Kidney epithelial cell (primary cell): ENCODE measurements at regions not wholly inside any gene's neighbourhood (a gene's known extent, or its start where the extent isn't known, plus 50 kb on each side); places are given as distances from the start of the nearest gene placed in this dataset.

Source experiments
- DNase-seq: peaks from one replicate; pipeline ENCODE4 v3.0.0-alpha.2; 2010; ENCODE audit warnings: low read depth
- H3K27me3 ChIP-seq: 2 replicates; pipeline ENCODE4 v1.6.0; 2011; ENCODE audit warnings: low read length; ENCODE audit not compliant: control insufficient read depth, insufficient read depth
- H3K36me3 ChIP-seq: 2 replicates; pipeline ENCODE4 v1.5.1; 2011; ENCODE audit warnings: low read length; ENCODE audit not compliant: control insufficient read depth, insufficient read depth
- H3K4me3 ChIP-seq: 2 replicates; pipeline ENCODE4 v1.5.1; 2011; ENCODE audit warnings: low read depth, mild to moderate bottlenecking, control low read depth, low read length
- TF ChIP-seq, protein P1 (sequence below): IDR thresholded peaks from 2 replicates; pipeline ENCODE4 v1.5.1; 2011; ENCODE audit warnings: mild to moderate bottlenecking, moderate library complexity, low read length, control low read depth, inconsistent platforms; ENCODE audit not compliant: insufficient read depth, poor library complexity, severe bottlenecking

DNA sequence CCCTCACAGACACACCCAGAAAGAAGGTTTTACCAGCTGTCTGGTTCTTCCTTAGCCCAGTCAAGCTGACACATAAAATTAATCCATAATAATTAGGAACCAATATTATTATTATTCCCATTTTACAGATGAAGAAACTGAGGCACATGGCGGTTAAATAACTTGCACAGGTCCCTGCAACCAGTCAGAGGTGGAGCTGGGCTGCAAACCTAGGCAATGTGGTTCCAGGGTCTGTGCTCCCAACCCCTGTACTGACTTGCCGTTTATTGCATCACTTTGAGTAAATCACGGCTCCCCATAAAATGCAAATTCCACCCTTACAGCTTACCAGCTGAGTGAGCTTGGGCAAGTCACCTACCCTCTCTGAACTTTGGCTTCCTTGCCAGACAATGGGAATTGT is 179.2 kb upstream of the POU3F1 start:
- TF ChIP-seq, protein P1, sequence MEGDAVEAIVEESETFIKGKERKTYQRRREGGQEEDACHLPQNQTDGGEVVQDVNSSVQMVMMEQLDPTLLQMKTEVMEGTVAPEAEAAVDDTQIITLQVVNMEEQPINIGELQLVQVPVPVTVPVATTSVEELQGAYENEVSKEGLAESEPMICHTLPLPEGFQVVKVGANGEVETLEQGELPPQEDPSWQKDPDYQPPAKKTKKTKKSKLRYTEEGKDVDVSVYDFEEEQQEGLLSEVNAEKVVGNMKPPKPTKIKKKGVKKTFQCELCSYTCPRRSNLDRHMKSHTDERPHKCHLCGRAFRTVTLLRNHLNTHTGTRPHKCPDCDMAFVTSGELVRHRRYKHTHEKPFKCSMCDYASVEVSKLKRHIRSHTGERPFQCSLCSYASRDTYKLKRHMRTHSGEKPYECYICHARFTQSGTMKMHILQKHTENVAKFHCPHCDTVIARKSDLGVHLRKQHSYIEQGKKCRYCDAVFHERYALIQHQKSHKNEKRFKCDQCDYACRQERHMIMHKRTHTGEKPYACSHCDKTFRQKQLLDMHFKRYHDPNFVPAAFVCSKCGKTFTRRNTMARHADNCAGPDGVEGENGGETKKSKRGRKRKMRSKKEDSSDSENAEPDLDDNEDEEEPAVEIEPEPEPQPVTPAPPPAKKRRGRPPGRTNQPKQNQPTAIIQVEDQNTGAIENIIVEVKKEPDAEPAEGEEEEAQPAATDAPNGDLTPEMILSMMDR, result no peak
- DNase-seq, result no peak
- H3K27me3 ChIP-seq, result no peaks in the 10 kb centered on the region
- no peaks in the 10 kb centered on the region for H3K36me3 ChIP-seq
- H3K4me3 ChIP-seq, result no peak overlapping the region

DNA sequence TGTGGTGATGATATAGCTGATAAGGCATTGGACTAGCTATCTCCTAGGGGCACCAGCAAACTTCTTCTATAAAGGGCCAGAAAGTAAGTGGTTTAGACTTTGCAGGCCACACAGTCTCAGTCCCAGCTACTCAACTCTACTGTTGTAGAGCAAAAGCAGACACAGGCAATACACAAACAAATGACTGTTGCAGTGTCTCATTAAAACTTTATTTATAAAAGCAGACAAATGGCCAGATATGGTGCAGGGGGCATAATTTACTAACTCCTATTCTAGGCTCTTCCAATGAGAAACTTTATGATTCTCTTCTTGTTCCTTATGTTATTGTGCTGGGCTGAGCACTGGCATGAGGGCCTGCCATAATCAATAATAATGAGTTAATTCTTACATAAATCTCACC is 176.8 kb upstream of the POU3F1 start:
- Histone ChIP-seq H3K36me3 (no peaks in the 10 kb centered on the region), H3K4me3 (no peak overlapping the region), H3K27me3 (peaks cover 2% of the 10 kb centered on the region)
- no peak for DNase-seq
- TF ChIP-seq, protein P1, result no peak

DNA sequence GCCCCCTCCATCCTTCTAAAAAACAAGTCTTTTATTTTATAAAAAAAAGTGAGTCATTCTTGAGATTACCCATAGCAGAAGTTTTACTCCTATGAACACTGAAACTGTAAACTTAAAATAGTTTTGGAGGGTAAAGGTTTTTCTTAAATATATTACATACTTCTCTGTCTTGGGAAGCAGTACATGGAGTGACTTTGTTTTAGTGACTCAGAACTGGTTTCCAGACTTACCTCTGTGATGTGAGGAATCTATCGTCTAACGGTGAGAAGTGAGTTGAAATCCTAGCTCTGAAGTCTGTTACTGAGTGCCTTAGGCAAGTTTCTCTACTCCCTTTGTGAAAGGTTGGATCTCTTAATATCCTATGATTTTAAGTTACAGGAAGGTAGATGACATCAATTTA is 176.3 kb upstream of the POU3F1 start:
- H3K36me3 ChIP-seq, result no peaks in the 10 kb centered on the region
- H3K4me3 ChIP-seq, result no peak overlapping the region
- TF ChIP-seq, protein P1, result no peak
- no peak for DNase-seq
- H3K27me3 ChIP-seq, result peaks cover 6% of the 10 kb centered on the region

DNA sequence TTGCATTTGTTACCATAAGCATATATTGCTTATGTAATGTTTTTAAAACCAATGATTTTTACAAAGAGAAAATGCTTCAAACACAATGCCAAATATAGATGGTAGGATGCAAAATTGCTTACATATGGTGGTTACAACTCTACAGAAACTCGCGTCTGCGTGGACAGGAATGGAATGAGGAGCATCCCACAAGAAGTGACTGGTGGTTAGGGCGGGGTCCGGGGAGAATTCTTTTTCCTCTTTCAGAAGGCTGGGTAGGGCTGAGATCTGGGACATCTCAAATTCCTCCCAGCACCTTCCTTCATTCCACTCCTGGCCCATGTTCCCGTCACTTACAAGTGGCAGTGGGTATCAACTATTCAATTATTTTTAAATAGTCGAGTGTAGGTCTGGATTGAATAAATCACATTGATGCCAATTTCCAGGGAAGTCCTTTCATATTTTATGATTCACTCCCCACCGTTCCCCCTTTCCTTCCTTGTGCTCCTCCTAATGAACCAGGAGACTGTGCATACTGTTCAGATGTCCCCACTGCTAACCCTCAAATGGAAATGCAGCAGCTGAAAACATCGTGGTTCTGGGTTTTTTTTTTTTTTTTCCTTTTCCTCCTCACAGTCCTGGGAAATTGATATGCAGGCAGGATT is 174.5 kb upstream of the POU3F1 start:
- no peak overlapping the region for H3K4me3 ChIP-seq
- H3K27me3 ChIP-seq, result peaks cover 11% of the 10 kb centered on the region
- no peaks in the 10 kb centered on the region for H3K36me3 ChIP-seq
- TF ChIP-seq, protein P1, result no peak
- peak; percentile 14 for DNase-seq

DNA sequence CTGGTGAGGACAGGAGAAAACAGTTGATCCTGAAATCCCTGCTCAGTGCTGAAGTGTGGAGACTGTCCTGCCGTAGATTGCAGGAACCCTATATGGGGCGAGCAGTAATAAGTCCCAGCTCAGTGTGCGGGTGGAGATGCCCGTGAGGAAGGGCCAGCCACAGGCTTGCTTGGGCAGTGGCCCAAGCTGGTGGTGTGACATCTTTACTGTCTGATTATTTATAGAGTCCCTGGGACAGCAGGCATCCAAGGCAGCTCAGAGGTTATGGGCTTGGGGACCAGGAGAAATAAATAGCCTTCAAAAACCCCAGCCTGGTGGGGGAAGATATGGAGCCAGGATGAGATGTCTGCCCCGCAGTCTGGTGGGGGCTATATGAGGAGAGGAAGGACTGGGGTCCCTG is 170.7 kb upstream of the POU3F1 start:
- peaks cover 17% of the 10 kb centered on the region for H3K27me3 ChIP-seq
- no peak for DNase-seq
- TF ChIP-seq, protein P1, result no peak
- H3K4me3 ChIP-seq, result no peak overlapping the region
- no peaks in the 10 kb centered on the region for H3K36me3 ChIP-seq
